Mucosa of descending colon (tissue), 3 donors: ENCODE measurements at regions not wholly inside any gene's neighbourhood (a gene's known extent, or its start where the extent isn't known, plus 50 kb on each side); places are given as distances from the start of the nearest gene placed in this dataset.
A peak's percentile ranks its signal among the peaks of the same experiment; 100 is the strongest.

ENCODE experiments used
- ATAC-seq: fragments of 200-7000 bp; cut with Tn5 transposase; one replicate; pipeline ENCODE4 v1.9.1; 2020; ENCODE audit warnings: mild to moderate bottlenecking, moderate library complexity
- DNase-seq, 3 donors: peaks; one replicate each; pipeline ENCODE4 v3.0.0-alpha.2; 2020
- H3K36me3 ChIP-seq: fragments of 200-600 bp; one replicate; pipeline ENCODE4 v1.8.0; 2021; ENCODE audit warnings: low read depth, mild to moderate bottlenecking
- H3K4me1 ChIP-seq: fragments of 200-600 bp; one replicate; pipeline ENCODE4 v1.8.0; 2021; ENCODE audit warnings: low read depth, mild to moderate bottlenecking
- H3K4me3 ChIP-seq: fragments of 200-600 bp; one replicate; pipeline ENCODE4 v1.8.0; 2021; ENCODE audit warnings: mild to moderate bottlenecking
- H3K9me3 ChIP-seq: fragments of 200-600 bp; one replicate; pipeline ENCODE4 v1.8.0; 2021; ENCODE audit warnings: mild to moderate bottlenecking
- intact Hi-C, 2 donors: fragments of 100-400 bp; cut with DNase I in 1 of 2; cut with micrococcal nuclease in 1 of 2; formaldehyde crosslinking; loops; one replicate each; pipeline versions ENCODE4 v1.11.0 to v1.11.1; 2022; cut with DNase I, micrococcal nuclease
- TF ChIP-seq, protein P1 (sequence below): fragments of 200-600 bp; IDR thresholded peaks from one replicate; pipeline ENCODE4 v1.8.0; 2022; ENCODE audit warnings: antibody characterized with exemption, mild to moderate bottlenecking
- donor health status: DM: no; HTN: no; CAD: no; lungs with moderate emphysema.
- donor health status: DM: no; HTN: no; CAD: no.
- donor health status: DM: no; HTN: yes; CAD: no.

- peak in 1 of 3 donors; percentile 24 for DNase-seq
- Histone ChIP-seq H3K36me3 (no peaks in the 10 kb centered on the region), H3K9me3 (no peaks in the 10 kb centered on the region), H3K4me3 (no peak overlapping the region), H3K4me1 (no peaks in the 10 kb centered on the region)
- ATAC-seq, result no peak
- intact Hi-C loops, result no loop called here
- TF ChIP-seq, protein P1, sequence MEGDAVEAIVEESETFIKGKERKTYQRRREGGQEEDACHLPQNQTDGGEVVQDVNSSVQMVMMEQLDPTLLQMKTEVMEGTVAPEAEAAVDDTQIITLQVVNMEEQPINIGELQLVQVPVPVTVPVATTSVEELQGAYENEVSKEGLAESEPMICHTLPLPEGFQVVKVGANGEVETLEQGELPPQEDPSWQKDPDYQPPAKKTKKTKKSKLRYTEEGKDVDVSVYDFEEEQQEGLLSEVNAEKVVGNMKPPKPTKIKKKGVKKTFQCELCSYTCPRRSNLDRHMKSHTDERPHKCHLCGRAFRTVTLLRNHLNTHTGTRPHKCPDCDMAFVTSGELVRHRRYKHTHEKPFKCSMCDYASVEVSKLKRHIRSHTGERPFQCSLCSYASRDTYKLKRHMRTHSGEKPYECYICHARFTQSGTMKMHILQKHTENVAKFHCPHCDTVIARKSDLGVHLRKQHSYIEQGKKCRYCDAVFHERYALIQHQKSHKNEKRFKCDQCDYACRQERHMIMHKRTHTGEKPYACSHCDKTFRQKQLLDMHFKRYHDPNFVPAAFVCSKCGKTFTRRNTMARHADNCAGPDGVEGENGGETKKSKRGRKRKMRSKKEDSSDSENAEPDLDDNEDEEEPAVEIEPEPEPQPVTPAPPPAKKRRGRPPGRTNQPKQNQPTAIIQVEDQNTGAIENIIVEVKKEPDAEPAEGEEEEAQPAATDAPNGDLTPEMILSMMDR, result no peak
Measured at GRCh38 chr22:48954781-48955311, 872.8 kb downstream of the BRD1 start.

GRCh38 chr22:48953830-48954229 is 873.8 kb downstream of the BRD1 start:
- DNase-seq (peak in 1 of 3 donors; percentile 20), ATAC-seq (no peak)
- TF ChIP-seq, protein P1, result no peak

DNA sequence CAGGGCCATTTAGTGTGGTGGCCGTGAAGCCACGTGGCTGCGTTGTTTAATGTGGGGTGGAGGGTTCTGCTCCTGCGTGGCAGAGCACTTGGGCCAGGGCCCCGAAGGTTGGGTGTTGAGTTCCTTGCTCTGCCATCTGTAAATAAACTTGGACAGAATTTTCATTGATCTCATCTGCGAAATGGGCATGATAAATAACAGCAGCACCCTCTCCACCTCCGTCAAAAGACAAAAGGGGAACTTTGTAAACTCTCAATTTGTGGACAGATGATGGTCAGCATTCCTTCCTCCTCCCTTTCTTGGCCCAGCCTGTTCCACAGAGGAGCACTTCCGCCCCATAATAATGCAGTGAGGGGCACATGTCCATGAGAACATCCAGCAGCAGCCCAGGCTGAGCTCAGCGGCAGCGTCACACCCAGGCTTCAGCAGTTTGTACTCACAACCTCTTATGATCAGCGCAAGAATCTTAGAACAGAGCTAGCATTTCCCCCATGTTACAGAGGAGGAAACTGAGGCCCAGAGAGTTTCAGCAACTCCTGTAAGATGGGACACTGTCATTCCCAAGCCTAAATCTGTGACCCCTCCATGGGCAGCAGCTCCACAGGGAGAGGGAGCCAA is 874.5 kb downstream of the BRD1 start:
- H3K9me3 ChIP-seq, result no peaks in the 10 kb centered on the region
- no peak overlapping the region for H3K4me3 ChIP-seq
- no peak for ATAC-seq
- intact Hi-C loops, result no loop called here
- TF ChIP-seq, protein P1, result no peak
- H3K36me3 ChIP-seq, result no peaks in the 10 kb centered on the region
- H3K4me1 ChIP-seq, result no peaks in the 10 kb centered on the region
- peak in 1 of 3 donors; percentile 15 for DNase-seq

More at GRCh38 chr22:48953830-48954229, 873.8 kb downstream of the BRD1 start:
- H3K36me3 ChIP-seq, result no peaks in the 10 kb centered on the region
- no peaks in the 10 kb centered on the region for H3K9me3 ChIP-seq
- H3K4me1 ChIP-seq, result no peaks in the 10 kb centered on the region
- intact Hi-C loops, result no loop called here
- H3K4me3 ChIP-seq, result no peak overlapping the region

DNA sequence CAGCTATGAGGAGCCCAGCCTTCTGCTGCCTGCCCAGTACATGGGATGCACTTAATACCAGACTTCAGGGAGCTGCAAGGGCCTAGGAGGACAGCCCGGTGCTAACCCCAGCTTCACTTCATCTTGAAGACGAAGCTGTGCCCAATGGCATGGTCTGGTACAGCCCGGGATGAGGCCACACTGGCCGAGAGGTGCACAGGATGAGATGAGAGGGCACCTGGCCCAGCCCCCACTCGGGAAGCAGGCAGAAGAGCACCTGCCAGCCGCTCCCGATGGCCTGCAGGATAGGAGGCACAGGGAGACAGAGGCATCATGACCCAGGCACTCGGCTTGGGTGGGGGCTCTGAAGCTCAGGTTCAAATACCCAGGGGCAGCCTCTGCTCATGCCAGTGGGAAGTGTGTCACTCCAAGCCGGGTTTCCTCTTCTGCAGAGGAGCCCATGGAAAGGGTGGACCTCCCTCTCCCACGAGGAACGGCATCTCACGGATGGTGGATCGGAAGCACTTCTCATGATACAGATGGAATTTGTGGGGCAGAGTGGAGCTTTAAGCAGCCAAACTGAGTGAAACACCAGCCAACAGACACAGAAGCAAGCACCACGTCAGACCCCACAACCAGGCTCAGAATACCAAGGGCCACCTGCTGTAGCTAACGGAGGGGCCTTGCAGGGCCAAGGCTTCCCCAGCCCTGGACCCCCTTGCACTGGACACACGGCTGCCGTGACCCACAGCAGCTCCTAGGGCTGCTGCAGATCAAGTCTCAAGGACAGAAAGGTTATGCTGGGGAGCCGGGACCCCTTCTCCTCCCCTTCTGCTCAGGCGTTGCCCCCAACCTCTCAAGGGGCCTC is 875.2 kb downstream of the BRD1 start:
- no peak for ATAC-seq
- Histone ChIP-seq H3K9me3 (no peaks in the 10 kb centered on the region), H3K36me3 (no peaks in the 10 kb centered on the region), H3K4me1 (no peaks in the 10 kb centered on the region), H3K4me3 (no peak overlapping the region)
- TF ChIP-seq, protein P1, result no peak
- DNase-seq, result peak in 1 of 3 donors; percentile 18
- intact Hi-C loops, result no loop called here

DNA sequence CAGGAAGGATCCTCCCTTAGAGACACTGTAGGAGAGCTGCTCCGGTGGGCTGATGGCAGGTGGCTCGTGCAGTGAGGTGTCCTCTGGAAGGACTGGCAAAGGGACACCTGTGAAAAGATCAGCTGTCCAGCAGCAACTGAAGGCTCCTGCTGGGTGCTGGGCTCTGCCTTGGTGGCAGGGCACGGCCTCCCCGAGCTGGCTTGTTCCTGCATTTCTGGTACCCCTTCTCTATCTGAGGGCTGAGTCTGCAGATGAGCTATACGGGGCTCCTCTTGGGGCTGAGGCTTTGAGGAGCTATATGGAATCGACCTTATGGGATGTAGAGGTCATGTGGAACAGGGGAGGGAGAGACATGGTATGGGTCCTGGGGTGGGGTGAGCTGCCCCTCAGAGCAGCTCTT is 875.8 kb downstream of the BRD1 start:
- DNase-seq (no peak), ATAC-seq (no peak)
- no peaks in the 10 kb centered on the region for H3K36me3 ChIP-seq
- H3K4me3 ChIP-seq, result no peak overlapping the region
- no peaks in the 10 kb centered on the region for H3K4me1 ChIP-seq
- TF ChIP-seq, protein P1, result no peak
- no peaks in the 10 kb centered on the region for H3K9me3 ChIP-seq
- intact Hi-C loops, result no loop called here
